ENCODE measurements at regions not wholly inside any gene's neighbourhood (a gene's known extent, or its start where the extent isn't known, plus 50 kb on each side); places are given as distances from the start of the nearest gene placed in this dataset.

DNA sequence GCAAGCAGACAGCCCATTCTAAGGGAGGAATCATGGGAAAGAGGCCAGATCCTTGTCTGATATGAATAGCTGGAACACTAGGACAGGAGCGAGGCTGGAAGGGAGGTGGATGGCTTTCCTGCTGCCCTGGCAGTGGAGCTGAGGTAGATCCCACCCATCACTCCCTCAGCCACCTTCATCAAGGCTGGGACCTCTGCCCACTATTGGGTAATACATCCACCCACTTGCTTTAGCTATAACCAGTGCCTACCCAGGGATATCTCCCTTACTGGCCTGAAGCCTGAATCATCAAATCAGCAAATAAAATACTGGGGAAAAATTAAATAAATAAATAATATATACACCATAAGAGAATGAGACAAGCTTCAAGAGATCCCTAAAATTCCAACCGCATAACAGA, 183.2 kb upstream of the KYNU start:
- no peaks in the 10 kb centered on the region for H3K27me3 ChIP-seq (ENCODE audit: control insufficient read depth in 2 of 2, insufficient read depth in 2 of 2, low read length in 2 of 2)
- ChIA-PET CTCF (no interaction called here), POLR2A (no interaction called here)
- H2AFZ ChIP-seq (ENCODE audit: low read depth, low read length) = no peak overlapping the region
- H3K9ac ChIP-seq (replicated peaks; ENCODE audit: extremely low read depth, insufficient read depth, low read length) = no peak overlapping the region
- no peaks in the 10 kb centered on the region for H3K4me1 ChIP-seq (ENCODE audit: control insufficient read depth, extremely low read depth, insufficient read depth, low read length)
- TF ChIP-seq MYC (IDR thresholded peaks at IDR 0.05; ENCODE audit: low read depth, low read length) = no peak
- no peak for TF ChIP-seq POLR2A (IDR thresholded peaks at IDR 0.05; ENCODE audit: low read depth, low read length)
- no peak for TF ChIP-seq POLR2AphosphoS5 (IDR thresholded peaks at IDR 0.05; ENCODE audit: insufficient read depth, low read depth, low read length)
- no peak for TF ChIP-seq MAX (IDR thresholded peaks at IDR 0.05; ENCODE audit: insufficient read depth, insufficient read length)
- TF ChIP-seq FOS (IDR thresholded peaks at IDR 0.05; ENCODE audit: borderline replicate concordance, insufficient read depth, low read length) = no peak
- no peak for TF ChIP-seq GATA2 (IDR thresholded peaks at IDR 0.05; ENCODE audit: insufficient read depth, insufficient read length, low read depth, low read length)
- TF ChIP-seq JUN (IDR thresholded peaks at IDR 0.05; ENCODE audit: borderline replicate concordance, insufficient read depth, insufficient read length, low read depth) = no peak
- no peak for TF ChIP-seq EZH2 (IDR thresholded peaks at IDR 0.05; ENCODE audit: borderline replicate concordance, low read depth, low read length, severe bottlenecking)
- TF ChIP-seq CTCF (IDR thresholded peaks at IDR 0.05; ENCODE audit: extremely low read depth in 1 of 2, insufficient read depth in 1 of 2, low read depth in 1 of 2, low read length in 2 of 2) = no peak
- FAIRE-seq = no peak
- H3K36me3 ChIP-seq (ENCODE audit: control insufficient read depth in 2 of 2, extremely low read depth in 1 of 2, insufficient read depth in 2 of 2, low read length in 2 of 2) = no peaks in the 10 kb centered on the region
- intact Hi-C loops (cut with micrococcal nuclease) (loop anchor here (5.0 kb wide), 1 partner anchor 103 kb away; no protein-coding TSS in a partner anchor), dilution Hi-C loops (cut with MboI; ENCODE audit: extremely low pct_ligation_motif_present, low sequenced_read_pairs) (no loop called here)
- H3K79me2 ChIP-seq (ENCODE audit: control insufficient read depth, insufficient read depth, low read length) = no peaks in the 10 kb centered on the region
- no peak overlapping the region for H3K4me2 ChIP-seq (ENCODE audit: insufficient read depth, low read length)
- H4K20me1 ChIP-seq (replicated peaks; ENCODE audit: control insufficient read depth, extremely low read depth, insufficient read depth, low read length) = no peaks in the 10 kb centered on the region
- H3K4me3 ChIP-seq (replicated peaks in 1 of 3; ENCODE audit: insufficient read depth in 1 of 3, low read depth in 1 of 3, low read length in 3 of 3) = no peak overlapping the region
- no TSS peak for BruUV-seq (replicated peaks)
- no peak overlapping the region for H3K27ac ChIP-seq (ENCODE audit: insufficient read depth, low read depth, low read length)
- H3K9me3 ChIP-seq (replicated peaks; ENCODE audit: control insufficient read depth, insufficient read depth, low read length) = no peaks in the 10 kb centered on the region
- no peaks in the 10 kb centered on the region for H3K9me1 ChIP-seq (replicated peaks; ENCODE audit: control insufficient read depth, extremely low read depth, insufficient read depth, low read length)
- DNase-seq (ENCODE audit: low read depth, low spot score) = no peak

All from endothelial cell of umbilical vein (primary cell).